ENCODE measurements at regions not wholly inside any gene's neighbourhood (a gene's known extent, or its start where the extent isn't known, plus 50 kb on each side); places are given as distances from the start of the nearest gene placed in this dataset.
"Not testable (repeated sequence)": the region's sequence is repeated elsewhere in the genome, so short reads cannot be mapped to it uniquely, and the experiment has no call there.

DNA sequence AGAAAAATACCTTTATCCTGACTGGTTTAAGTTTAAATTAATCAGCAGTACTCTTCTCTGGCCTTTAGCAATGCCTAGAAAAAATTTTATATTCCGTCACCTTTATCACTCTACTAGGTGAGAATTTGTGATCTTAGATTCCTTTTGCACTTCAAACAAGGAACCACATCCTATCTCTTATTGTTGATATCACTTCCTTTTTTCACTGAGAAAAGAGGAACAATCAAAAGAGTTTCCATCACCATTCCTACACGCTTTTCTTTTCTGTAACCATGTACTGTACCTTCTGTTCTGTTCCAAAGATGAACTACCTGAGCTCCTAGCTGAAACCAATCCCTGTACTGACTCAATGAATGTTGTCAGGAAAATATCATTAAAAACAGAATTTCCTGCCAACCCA, 1379.0 kb upstream of the MIR17HG start:
- no peak for DNase-seq (ENCODE audit: low read depth)

DNA sequence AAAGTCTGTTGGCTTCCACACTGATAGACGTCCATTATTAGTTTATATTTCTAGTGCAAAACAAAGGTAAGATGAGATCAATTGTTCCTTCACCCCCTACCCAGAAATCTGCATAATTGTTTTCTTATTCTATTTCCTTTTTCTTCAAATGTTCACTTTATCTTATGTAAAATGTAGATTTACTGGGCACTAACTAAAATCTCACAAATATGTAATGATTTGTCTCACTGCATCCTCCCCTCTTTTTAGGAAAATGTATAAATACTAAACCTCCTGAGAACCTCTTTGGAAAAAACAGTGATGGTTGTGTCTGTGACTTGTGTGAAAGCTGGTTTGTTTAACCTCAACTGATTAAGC, 1377.2 kb upstream of the MIR17HG start:
- DNase-seq (ENCODE audit: low read depth), result no peak

DNA sequence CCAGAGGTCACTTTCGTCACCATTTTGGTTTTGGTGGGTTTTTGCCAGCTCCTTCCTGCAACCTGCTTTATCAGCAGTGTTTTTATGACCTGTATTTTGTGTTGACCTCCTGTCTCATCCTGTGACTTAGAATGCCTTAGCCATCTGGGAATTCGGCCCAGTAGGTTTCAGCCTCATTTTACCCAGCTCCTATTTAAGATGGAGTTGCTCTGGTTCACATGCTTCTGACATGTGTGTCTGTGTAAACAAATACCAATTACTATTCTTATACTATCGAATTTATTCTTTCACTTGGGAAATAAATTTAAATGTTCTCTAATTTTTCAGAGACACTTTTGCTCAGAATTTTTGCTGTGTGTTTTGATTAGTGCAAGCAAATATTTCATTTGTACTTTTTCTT, 1370.3 kb upstream of the MIR17HG start:
- DNase-seq (ENCODE audit: low read depth), result no peak

DNA sequence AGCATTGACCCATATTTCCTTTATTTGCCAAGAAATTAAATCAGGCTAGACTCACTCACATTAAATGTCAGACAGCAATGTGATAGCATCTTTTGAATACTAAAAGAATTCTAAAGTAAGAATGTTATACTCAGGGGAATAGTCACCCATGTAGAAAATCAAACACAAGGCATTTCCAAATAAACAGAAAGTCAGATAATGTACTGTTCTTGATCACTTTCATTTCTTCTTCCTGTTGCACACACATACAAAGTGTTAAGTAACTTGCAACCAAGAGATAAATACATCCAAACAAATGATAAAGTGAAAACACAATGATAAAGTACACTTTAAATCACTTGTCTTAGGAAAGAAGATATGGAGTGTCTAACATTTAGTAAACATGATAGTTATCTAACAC, 1366.6 kb upstream of the MIR17HG start:
- no peak for DNase-seq (ENCODE audit: low read depth)

DNA sequence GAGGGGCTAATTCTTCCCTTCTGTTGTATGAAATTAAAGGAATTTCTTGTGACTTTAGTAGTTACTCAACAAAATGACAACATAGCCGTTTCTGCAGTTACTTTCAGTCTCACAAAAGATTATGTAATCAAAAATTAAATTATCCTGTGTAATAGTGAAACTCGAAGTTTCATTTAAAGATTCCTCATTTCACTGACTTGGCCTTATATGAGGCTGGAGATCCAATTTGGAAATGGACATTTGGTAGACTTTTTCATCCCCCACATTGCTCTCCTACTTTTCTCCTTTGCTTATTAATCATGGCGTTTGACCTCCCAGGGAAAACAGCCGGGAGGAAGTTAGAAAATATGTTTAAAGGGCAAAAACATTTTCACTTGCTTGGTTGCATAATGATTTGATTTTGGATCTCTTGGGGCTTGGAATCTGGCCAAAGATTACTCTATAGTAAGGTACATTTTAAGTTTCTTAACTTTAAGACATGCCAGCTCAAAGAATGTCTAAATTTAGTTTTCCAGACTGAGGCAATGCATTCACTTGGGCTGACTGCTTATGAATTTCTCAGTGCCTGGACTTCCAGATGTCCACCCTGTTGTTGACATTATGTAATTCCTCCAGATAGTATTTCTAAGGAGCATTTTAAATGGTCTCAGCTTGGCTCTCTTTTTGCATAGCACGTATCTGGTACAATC, 1364.9 kb upstream of the MIR17HG start:
- no peak for DNase-seq (ENCODE audit: low read depth)

DNA sequence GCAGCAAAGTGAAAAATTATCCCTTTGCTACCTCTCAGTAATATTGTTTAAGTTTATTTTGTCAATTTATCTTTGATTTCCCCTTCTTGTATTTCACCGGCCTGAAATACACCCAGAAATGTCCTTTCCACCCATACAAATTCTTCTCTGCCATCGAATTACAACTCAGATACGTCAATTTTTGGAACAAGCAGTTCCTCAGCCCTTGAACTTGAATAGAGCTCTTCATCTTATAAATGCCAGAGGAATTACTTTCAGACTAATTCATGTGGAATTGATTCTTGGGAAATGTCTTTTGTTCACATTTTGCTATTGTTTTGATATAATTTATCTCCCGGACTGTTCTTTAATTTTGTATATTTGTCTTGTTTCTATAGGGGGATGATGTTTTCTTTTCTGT, 1359.3 kb upstream of the MIR17HG start:
- DNase-seq (ENCODE audit: low read depth), result no peak

DNA sequence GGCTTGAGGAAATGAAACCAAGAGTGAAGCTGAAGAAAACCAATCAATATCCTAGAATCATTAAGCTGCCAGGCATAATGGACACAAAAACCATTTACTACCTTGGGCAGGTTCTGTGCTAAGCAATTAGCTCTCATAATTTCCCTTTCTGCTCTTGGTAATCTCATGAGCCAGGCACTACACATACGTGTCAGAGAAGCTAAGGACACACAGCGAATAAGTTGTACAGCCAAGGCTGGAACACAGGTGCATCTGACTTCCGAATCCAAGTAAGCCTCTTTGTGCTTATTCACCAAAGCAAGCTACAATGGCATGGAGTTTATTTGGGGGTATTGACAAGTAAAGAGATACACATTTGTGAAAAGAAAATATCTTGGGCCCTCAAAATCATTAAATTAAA, 1343.9 kb upstream of the MIR17HG start:
- DNase-seq (ENCODE audit: low read depth), result no peak

DNA sequence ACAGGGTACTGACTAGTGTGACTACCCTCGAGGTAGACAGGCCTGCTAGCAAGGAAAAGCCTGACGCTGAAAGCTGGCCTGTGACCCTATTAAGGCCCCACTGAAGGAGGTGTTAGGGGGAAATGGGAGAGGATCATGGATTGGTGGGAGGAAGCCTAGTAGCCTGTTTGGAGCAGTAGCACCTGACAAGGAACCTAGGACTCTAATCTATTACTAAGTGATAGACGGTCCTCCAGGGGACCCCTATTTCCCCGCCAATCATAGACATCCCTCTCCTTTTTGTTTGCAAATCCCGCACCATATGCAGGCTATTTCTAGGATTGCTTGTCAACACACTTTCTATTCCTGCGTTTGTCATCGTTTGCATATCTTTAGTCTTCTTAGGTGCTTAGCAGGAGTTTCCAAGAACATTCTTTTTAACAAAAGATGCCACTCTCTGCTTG, 1338.8 kb upstream of the MIR17HG start:
- no peak for DNase-seq (ENCODE audit: low read depth)

DNA sequence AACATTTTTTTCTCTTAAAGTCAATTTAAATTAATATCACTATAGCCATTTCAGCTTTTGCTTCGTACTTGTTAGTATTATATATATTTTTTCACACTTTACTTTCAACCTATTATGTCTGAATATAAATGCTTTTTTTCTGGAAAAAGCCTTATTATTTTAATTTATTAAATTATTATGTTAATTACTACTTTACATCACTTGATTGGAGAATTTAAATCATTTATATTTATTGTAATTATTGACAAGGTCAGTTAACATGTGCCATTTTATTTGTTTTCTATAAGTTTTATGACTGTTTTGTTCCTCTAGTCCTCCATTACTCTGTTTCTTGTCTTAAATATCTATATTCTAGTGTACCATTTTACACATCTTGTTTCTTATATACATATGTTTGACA, 1333.4 kb upstream of the MIR17HG start:
- no peak for DNase-seq (ENCODE audit: low read depth)

DNA sequence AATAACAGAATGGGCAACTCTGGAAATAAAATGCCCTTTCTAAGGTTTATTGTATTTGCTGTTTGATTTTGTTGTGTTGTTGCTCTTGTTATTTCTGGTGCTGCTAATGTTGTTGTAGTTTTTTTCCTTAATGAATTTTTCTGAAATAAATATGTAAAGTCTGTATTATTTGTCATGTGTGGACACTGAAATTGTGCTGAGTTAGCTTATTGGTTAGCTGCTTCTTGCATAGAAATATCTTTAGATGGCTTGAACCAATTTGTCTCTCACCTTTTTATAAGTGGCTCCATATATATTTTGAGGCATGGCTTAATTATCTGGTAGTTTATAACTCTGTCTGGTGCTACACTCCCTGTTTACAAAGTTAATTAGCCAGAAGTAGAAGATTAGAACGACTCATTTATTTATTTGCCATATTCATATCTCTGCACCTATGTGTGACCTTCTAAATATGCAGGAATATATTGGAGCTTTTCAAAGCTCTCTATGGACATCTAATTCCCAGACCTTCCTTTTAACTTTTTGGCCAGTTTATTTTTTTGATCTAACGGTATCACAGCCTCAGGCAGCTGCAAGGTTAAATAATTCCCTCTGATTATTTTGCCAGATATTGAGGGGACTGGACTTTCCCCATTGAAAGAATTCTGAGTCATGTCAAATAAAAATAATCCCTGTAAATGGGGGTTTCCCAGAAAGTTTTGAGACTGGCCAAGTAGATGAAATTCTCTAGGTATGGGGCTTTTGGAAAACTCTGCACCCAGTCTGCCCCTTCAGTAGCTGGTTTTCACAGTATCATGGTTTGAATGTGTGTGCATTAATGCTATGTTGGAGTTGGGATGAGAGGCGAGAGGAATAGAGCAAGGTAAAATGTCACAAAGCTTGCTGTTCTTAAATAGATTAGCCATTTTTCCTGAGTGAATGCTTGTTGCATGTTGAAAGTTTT, 1331.7 kb upstream of the MIR17HG start:
- DNase-seq (ENCODE audit: low read depth), result no peak

DNA sequence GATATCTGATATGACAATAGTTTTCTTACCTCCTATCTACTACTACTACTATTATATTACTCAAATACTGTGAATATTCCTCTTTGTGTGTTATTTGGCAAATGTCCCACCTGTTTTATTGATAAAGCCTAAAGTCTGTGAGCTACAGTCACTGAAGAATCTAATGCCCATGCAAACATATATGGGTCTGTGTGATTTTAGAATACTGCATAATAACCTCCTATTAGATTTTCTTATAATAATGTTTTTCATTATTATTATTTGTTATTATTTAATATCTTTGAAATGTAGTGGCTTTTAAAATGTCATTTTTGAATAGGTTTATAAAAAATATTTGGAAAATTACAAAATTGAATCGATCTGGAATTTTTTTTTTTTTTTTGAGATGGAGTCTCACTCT, 1330.8 kb upstream of the MIR17HG start:
- DNase-seq (ENCODE audit: low read depth), result no peak

DNA sequence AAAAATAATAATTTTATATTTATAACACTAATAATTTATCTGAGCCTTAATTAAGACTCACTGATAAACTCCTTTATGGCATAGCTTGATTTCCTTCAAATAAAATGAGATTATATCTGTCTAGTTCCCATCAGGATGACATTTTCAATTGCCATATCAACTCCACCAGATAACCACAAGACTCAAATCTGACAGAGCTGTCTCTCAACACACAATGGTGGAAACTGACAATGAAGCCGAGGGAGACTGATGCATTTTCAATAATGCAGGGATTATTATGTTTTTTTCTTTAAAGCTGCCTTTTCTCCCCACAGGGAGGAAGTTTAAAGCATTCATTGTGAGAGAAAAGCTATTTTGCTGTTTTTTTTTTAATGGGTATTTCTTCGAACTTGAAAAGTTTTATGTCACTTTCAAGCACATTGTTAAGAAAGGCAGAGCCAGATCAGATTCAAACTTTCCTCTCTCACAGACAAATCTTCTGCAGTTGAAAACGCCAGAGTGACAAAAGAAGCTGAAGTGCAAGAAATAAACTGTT, 1326.9 kb upstream of the MIR17HG start:
- no peak for DNase-seq (ENCODE audit: low read depth)

DNA sequence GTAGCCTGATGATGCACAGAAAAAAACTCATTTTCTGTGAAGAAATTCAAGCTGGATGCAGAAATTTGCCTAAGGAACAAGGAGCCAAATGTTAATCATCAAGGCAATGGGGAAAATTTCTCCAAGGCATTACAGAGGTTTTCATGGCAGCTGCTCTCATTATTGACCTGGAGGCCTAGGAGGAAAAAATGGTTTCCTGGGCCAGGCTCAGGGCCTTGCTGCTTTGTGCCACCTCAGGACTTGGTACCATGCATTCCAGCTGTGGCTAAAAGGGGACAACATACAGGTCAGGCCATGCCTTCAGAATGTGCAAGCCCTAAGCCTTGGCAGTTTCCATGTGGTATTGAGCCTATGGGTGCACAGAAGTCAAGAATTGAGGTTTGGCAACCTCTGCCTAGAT, 1320.1 kb upstream of the MIR17HG start:
- DNase-seq (ENCODE audit: low read depth), result no peak

DNA sequence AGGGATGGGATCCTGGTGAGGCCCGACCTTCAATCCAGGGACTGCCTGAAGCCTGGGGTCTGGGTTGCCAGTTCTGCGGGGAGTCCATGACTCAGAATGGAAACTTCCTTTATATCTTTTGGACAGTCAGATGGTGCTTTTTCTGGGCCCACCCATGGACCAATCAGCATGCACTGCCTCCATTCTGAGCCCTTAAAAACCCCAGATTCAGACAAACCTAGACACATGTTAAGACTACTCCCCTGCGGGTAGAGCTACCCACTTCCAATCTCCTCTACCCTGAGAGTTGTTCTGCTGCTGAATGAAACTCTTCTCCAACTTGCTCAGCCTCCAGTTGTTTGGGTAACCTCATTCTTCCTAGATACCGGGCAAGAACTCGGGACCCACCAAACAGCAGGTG, 1315.2 kb upstream of the MIR17HG start:
- DNase-seq (ENCODE audit: low read depth), result no peak

DNA sequence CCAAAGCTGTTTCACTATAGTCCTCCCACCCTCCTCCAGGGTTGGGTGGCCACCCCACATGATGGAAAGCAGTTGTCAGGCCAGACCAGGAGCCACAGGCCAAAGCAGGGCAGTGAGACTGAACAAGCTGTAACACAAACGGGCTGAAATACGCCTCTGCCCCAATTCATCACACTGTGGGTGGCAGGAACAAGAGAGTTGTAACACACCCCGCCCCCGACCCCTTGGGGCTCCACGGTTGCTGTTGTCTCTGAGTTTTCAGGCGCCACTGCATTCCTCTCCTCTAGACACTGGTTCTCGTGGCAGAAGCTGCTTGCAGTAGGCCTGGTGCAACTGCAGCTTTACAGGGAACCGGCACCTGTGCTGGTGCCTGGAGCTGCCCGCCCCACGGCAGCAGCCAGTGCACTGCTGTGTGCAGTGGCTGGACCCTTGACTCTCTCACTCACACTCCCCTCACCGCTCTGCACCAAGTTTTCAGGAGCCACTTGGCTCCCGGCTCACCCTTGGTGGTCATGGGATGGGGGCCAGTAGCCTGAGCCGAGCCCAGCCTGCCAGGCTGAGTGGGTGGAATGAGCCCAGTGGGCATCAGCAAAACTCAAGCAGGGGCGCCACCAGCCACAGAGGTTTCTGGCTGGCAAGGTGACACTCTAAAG, 1314.5 kb upstream of the MIR17HG start:
- DNase-seq (ENCODE audit: low read depth), result no peak

DNA sequence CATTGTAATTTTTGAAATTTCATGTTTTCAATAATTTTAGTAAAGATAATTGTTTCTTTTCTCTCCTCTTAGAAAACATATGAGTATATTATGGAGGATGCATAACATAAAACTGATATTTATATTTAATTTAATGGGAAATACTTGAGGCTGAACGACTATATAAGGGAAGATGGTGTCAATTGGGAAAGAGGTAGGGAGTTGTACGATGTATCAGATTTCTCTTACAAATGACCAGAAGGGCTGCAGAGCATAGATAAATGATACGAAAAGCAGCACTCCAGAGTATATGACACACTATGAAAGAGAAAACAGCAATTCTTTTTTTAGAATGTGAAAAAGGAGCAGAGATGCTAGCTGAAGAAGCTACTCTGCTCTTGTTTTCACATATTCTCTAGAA, 1308.0 kb upstream of the MIR17HG start:
- DNase-seq (ENCODE audit: low read depth), result no peak

DNA sequence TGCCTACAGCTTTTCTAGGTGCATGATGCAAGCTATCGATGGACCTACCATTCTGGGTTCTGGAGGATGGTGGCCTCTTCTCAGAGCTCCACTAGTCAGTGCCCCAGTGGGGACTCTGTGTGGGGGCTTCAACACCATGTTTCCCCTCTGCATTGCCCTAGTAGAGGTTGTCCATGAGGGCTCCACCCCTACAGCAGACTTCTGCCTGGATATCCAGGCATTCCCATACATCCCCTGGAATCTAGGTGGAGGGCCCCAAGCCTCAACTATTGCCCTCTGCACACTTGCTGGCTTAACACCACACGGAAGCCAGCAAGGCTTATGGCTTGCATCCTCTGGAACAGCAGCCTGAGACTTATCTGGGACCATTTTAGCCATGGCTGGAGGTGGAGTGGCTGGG, 1299.9 kb upstream of the MIR17HG start:
- no peak for DNase-seq (ENCODE audit: low read depth)

DNA sequence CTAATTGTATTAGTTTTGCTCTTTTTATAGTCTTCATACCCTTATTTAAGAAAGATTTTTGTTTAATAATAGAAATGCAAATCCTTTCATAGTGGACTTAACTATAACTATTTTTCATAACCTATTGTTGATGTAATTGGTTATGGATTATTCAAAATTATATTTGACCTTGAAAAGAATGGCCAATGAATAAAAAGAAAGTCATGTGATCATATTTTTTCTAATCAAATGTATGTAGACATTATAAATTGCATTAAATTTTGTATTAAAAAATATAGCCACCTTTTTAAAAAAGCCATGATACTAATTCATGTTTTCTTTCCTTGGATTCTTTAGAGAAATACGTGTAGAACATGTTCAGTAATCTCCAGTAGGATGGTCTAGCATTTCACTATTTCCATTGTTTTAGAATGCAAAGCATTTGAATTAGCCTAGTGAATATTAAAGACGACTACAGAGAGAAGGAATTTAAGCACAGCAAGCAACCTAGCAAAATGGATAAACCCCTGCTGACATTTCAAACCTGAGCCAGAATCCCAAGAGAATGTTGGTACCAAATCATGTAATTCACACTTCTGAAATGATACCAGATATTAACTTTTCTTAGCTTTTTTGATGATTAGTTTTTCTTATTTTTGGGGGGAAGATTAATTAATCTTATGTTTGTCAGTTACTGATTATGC, 1297.4 kb upstream of the MIR17HG start:
- no peak for DNase-seq (ENCODE audit: low read depth)

DNA sequence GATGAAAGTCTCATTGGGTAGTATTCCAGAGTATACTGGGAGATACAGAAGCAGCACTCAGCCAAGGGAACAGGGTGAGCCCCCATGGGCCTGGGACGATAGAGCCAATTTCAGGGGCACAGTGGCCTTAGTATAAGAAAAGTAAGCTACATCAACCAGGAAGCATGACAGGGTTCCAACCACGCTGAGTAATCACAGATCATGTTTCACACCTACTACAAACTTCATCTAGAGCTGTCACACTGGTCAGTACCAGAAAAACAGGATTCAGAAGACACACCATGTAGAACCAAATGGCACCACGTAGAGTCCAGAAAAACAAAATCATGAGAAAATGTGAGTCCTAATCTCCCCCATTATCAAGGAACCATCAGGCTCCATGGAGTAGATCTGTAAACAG, 1292.4 kb upstream of the MIR17HG start:
- no peak for DNase-seq (ENCODE audit: low read depth)

DNA sequence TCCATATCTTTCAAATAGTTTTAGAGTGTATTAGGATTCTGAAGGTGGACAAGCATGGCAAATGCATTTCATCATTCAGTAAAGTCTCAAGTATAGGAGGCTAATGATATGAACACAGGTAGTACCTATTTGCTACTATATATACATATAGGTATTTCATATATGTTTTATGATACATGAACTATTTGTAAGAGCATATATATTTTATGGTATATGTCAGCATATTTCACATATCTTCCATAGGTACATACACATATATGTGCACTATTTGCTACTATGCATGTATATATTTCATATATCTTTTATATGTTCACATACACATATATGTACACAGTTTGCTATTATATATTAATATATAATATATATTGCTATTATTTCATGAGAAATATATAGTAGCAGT, 1291.7 kb upstream of the MIR17HG start:
- no peak for DNase-seq (ENCODE audit: low read depth)

DNA sequence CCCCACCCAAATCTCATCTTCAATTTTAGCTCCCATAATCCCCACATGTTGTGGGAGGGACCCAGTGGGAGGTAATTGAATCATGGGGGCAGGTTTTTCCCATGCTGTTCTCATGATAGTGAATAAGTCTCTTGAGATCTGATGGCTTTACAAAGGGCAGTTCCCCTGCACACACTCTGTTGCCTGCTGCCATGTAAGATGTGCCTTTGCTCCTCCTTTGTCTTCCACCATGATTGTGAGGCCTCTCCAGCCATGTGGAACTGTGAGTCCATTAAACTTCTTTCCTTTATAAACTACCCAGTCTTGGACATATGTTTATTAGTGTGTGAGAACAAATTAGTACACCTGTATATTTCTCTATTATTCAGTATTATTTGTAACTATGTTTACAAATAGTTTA, 1283.3 kb upstream of the MIR17HG start:
- not testable (repeated sequence) for DNase-seq (ENCODE audit: low read depth)

DNA sequence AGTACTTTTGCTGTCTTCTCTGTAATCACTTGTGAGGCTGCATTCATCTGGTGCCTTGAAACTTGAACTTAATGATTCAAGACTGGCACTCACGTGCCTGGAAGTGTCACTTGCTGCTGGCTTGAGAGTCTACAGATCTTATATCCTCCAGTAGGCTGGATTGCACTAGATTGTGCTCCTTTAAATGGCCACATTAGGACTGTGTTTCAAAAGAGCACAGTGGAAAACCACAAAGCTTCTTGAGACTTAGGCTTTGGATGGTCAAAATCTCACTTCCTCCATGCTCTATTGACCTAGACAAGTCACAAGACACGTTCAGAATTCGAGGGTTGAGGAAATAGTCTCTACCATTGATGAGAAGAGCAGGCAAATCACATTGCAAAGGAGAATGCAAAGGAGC, 1278.8 kb upstream of the MIR17HG start:
- no peak for DNase-seq (ENCODE audit: low read depth)

All from stimulated activated CD8-positive, alpha-beta memory T cell treated with anti-CD3 and anti-CD28 coated beads, Interleukin-15, amount 100 ng/mL, for 1 hour (primary cell).